ENCODE measurements at regions not wholly inside any gene's neighbourhood (a gene's known extent, or its start where the extent isn't known, plus 50 kb on each side); places are given as distances from the start of the nearest gene placed in this dataset.

GRCh38 chrX:113275804-113276203, 435.2 kb upstream of the AMOT start:
- DNase-seq (ENCODE audit: unreplicated experiment) = no peak
- ChIA-PET POLR2A (no interaction called here), CTCF (interaction anchor here (0.6 to 0.9 kb wide), 2 partner anchors 29 to 214 kb away, joined by 3 read pairs; no protein-coding TSS in a partner anchor)
- H3K36me3 Mint-ChIP-seq (ENCODE audit: insufficient read depth, unreplicated experiment) = no peaks in the 10 kb centered on the region
- intact Hi-C loops (cut with micrococcal nuclease) = no loop called here
- H3K27me3 Mint-ChIP-seq (ENCODE audit: insufficient read depth, unreplicated experiment) = peaks cover 72% of the 10 kb centered on the region
- no peaks in the 10 kb centered on the region for H3K9me3 Mint-ChIP-seq (ENCODE audit: unreplicated experiment)
- BruUV-seq (replicated peaks) = no TSS peak
- H3K4me3 Mint-ChIP-seq (ENCODE audit: unreplicated experiment) = no peak overlapping the region
- no peak overlapping the region for H3K27ac Mint-ChIP-seq (ENCODE audit: low read depth, unreplicated experiment)
- H3K4me1 Mint-ChIP-seq (ENCODE audit: insufficient read depth, unreplicated experiment) = peaks cover 5% of the 10 kb centered on the region
- TF ChIP-seq, protein P1, sequence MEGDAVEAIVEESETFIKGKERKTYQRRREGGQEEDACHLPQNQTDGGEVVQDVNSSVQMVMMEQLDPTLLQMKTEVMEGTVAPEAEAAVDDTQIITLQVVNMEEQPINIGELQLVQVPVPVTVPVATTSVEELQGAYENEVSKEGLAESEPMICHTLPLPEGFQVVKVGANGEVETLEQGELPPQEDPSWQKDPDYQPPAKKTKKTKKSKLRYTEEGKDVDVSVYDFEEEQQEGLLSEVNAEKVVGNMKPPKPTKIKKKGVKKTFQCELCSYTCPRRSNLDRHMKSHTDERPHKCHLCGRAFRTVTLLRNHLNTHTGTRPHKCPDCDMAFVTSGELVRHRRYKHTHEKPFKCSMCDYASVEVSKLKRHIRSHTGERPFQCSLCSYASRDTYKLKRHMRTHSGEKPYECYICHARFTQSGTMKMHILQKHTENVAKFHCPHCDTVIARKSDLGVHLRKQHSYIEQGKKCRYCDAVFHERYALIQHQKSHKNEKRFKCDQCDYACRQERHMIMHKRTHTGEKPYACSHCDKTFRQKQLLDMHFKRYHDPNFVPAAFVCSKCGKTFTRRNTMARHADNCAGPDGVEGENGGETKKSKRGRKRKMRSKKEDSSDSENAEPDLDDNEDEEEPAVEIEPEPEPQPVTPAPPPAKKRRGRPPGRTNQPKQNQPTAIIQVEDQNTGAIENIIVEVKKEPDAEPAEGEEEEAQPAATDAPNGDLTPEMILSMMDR (IDR thresholded peaks at IDR 0.05; ENCODE audit: unreplicated experiment) = no peak

DNA sequence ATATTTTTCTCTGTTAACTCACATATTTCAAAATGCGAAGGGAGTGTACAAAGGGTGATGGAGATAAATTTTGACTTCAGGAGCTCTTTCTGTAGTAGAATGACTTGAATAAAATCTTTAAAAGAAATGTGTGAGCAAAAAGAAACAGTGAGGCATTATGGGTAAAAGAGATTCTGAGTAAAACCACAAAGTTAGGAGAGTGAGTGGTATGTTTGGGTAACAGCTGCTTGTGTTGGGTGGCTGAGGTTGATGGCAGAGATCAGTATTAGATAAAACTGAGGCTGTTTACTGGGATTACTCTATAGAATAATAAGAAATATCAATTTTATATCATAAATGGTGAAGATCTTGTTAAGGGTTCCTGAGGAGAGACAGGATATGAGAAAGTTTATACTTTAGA, 434.2 kb upstream of the AMOT start:
- intact Hi-C loops (cut with micrococcal nuclease) = no loop called here

DNA sequence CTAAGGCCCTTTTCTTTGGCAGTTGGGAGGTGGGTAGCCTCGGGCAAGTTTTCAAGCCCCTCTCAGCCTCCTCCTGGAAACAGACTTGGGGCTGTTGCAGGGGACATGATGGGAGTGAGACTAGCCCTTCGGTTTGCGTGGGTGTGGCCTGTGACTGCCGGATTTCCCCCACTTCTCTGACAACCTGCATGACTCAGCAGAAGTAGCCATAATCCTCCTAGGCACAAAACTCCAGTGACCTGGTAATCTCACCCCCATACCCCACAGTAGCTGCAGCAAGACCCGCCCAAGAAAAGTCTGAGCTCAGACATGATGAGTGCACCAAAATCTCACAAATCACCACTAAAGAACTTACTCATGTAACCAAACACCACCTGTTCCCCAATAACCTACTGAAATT, 433.7 kb upstream of the AMOT start:
- intact Hi-C loops (cut with micrococcal nuclease) = no loop called here
- no peak for DNase-seq (ENCODE audit: unreplicated experiment)
- BruUV-seq (replicated peaks) = no TSS peak
- TF ChIP-seq, protein P1 (IDR thresholded peaks at IDR 0.05; ENCODE audit: unreplicated experiment) = no peak
- Mint-ChIP-seq H3K4me3 (ENCODE audit: unreplicated experiment) (no peak overlapping the region), H3K27ac (ENCODE audit: low read depth, unreplicated experiment) (no peak overlapping the region), H3K9me3 (ENCODE audit: unreplicated experiment) (no peaks in the 10 kb centered on the region), H3K27me3 (ENCODE audit: insufficient read depth, unreplicated experiment) (peaks cover 64% of the 10 kb centered on the region), H3K4me1 (ENCODE audit: insufficient read depth, unreplicated experiment) (peaks cover 4% of the 10 kb centered on the region), H3K36me3 (ENCODE audit: insufficient read depth, unreplicated experiment) (no peaks in the 10 kb centered on the region)
- CTCF ChIA-PET = no interaction called here
- POLR2A ChIA-PET = no interaction called here

More for the DNA sequence above, 434.2 kb upstream of the AMOT start:
- Mint-ChIP-seq H3K9me3 (ENCODE audit: unreplicated experiment) (no peaks in the 10 kb centered on the region), H3K4me3 (ENCODE audit: unreplicated experiment) (no peak overlapping the region), H3K27me3 (ENCODE audit: insufficient read depth, unreplicated experiment) (peaks cover 69% of the 10 kb centered on the region), H3K4me1 (ENCODE audit: insufficient read depth, unreplicated experiment) (peaks cover 5% of the 10 kb centered on the region), H3K36me3 (ENCODE audit: insufficient read depth, unreplicated experiment) (no peaks in the 10 kb centered on the region), H3K27ac (ENCODE audit: low read depth, unreplicated experiment) (no peak overlapping the region)
- ChIA-PET CTCF (no interaction called here), POLR2A (no interaction called here)
- no TSS peak for BruUV-seq (replicated peaks)
- TF ChIP-seq, protein P1 (IDR thresholded peaks at IDR 0.05; ENCODE audit: unreplicated experiment) = no peak
- no peak for DNase-seq (ENCODE audit: unreplicated experiment)

- peaks cover 65% of the 10 kb centered on the region for H3K27me3 Mint-ChIP-seq (ENCODE audit: insufficient read depth, unreplicated experiment)
- intact Hi-C loops (cut with micrococcal nuclease) = no loop called here
- no peaks in the 10 kb centered on the region for H3K36me3 Mint-ChIP-seq (ENCODE audit: insufficient read depth, unreplicated experiment)
- no peak overlapping the region for H3K27ac Mint-ChIP-seq (ENCODE audit: low read depth, unreplicated experiment)
- no peaks in the 10 kb centered on the region for H3K4me1 Mint-ChIP-seq (ENCODE audit: insufficient read depth, unreplicated experiment)
- TF ChIP-seq, protein P1 (IDR thresholded peaks at IDR 0.05; ENCODE audit: unreplicated experiment) = no peak
- POLR2A ChIA-PET = no interaction called here
- CTCF ChIA-PET = interaction anchor here (0.6 kb wide), 1 partner anchor 479 kb away, joined by 5 read pairs; no protein-coding TSS in a partner anchor
- H3K9me3 Mint-ChIP-seq (ENCODE audit: unreplicated experiment) = no peaks in the 10 kb centered on the region
- DNase-seq (ENCODE audit: unreplicated experiment) = no peak
- BruUV-seq (replicated peaks) = no TSS peak
- no peak overlapping the region for H3K4me3 Mint-ChIP-seq (ENCODE audit: unreplicated experiment)
These were observed 428.6 kb upstream of the AMOT start for GRCh38 chrX:113269203-113269602.
